Suprapubic skin (tissue), 3 donors: ENCODE measurements at regions not wholly inside any gene's neighbourhood (a gene's known extent, or its start where the extent isn't known, plus 50 kb on each side); places are given as distances from the start of the nearest gene placed in this dataset.

Experiments
- EP300 ChIP-seq: sonication (generic); formaldehyde crosslinking; IDR thresholded peaks from one replicate; pipeline ENCODE4 v1.6.1; 2017; ENCODE audit warnings: antibody characterized with exemption
- TF ChIP-seq, protein P1 (sequence below), 2 donors: fragments of 200-600 bp in 1 of 2; fragments of 450-650 bp in 1 of 2; sonication (generic) in 1 of 2; IDR thresholded peaks; one replicate each; pipeline ENCODE4 v1.5.1; 2016 to 2019; ENCODE audit warnings: antibody characterized with exemption in 2 of 2, mild to moderate bottlenecking in 1 of 2, moderate library complexity in 1 of 2

DNA sequence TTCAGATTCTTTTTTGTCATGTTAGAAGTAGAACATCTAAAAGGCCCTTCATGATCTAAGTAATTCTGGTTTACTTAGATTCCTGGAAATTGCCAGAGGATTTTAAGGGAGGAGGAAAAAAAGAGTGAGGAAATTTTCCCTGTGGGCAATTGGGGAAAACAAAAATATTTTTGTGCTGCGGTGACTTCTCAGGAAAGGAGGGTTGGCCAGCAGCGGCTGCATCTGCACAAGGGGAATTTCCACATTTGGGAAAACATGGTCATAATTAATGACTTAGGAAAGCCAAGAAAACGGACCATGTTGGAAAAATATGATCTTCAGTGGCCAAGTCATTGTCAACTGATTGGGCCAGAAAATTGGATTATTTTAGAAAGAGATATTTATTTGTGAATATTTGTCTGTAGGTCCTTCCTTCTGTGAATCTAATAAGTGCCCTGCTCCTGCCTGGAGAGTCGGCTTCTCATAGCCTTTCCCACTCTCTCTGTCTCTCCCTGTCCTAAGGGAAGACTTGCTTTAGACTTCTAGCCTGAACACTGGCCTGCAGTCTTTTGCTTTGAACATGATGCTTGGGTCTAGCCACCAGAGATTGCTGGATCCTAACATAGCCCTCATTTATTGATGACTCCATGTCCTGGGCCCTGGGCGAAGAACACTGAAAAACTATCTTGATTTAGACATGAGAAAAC is 124.2 kb upstream of the MKLN1 start:
- TF ChIP-seq, protein P1, sequence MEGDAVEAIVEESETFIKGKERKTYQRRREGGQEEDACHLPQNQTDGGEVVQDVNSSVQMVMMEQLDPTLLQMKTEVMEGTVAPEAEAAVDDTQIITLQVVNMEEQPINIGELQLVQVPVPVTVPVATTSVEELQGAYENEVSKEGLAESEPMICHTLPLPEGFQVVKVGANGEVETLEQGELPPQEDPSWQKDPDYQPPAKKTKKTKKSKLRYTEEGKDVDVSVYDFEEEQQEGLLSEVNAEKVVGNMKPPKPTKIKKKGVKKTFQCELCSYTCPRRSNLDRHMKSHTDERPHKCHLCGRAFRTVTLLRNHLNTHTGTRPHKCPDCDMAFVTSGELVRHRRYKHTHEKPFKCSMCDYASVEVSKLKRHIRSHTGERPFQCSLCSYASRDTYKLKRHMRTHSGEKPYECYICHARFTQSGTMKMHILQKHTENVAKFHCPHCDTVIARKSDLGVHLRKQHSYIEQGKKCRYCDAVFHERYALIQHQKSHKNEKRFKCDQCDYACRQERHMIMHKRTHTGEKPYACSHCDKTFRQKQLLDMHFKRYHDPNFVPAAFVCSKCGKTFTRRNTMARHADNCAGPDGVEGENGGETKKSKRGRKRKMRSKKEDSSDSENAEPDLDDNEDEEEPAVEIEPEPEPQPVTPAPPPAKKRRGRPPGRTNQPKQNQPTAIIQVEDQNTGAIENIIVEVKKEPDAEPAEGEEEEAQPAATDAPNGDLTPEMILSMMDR (IDR thresholded peaks at IDR 0.05): no peak
- no peak for TF ChIP-seq EP300
